ENCODE measurements at regions not wholly inside any gene's neighbourhood (a gene's known extent, or its start where the extent isn't known, plus 50 kb on each side); places are given as distances from the start of the nearest gene placed in this dataset.

DNA sequence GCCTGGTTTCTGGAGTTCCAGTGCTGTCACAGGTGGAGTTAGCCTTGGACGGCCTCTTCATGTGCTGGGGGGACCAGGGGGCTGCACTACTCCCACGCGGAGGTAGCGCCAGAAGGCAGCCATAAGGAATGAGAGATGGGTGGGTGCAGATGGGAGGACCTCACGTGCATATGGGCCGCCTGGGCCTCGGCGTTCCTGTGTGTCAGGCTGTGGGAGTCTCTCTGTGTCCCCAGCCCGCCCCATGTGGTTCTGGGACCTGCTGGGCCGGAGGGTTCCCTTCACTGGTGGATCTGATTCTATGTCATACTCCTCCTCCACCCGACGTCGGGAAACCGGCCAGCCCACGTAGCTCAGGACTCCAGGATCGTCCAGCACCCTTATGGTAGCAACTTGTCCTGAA lies 149.0 kb upstream of the SOX1 start:
- TF ChIP-seq POLR2A (IDR thresholded peaks at IDR 0.05): no peak
- TF ChIP-seq, protein P1, sequence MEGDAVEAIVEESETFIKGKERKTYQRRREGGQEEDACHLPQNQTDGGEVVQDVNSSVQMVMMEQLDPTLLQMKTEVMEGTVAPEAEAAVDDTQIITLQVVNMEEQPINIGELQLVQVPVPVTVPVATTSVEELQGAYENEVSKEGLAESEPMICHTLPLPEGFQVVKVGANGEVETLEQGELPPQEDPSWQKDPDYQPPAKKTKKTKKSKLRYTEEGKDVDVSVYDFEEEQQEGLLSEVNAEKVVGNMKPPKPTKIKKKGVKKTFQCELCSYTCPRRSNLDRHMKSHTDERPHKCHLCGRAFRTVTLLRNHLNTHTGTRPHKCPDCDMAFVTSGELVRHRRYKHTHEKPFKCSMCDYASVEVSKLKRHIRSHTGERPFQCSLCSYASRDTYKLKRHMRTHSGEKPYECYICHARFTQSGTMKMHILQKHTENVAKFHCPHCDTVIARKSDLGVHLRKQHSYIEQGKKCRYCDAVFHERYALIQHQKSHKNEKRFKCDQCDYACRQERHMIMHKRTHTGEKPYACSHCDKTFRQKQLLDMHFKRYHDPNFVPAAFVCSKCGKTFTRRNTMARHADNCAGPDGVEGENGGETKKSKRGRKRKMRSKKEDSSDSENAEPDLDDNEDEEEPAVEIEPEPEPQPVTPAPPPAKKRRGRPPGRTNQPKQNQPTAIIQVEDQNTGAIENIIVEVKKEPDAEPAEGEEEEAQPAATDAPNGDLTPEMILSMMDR (IDR thresholded peaks at IDR 0.05): no peak
